Activated T-helper 17 cell treated with anti-CD3 and anti-CD28 coated beads, Interleukin-2, amount 50 U/mL, for 72 hours (primary cell): ENCODE measurements at regions not wholly inside any gene's neighbourhood (a gene's known extent, or its start where the extent isn't known, plus 50 kb on each side); places are given as distances from the start of the nearest gene placed in this dataset.
"Not testable (repeated sequence)": the region's sequence is repeated elsewhere in the genome, so short reads cannot be mapped to it uniquely, and the experiment has no call there.

ENCODE experiments used
- ATAC-seq: fragments of 150-1000 bp; cut with Tn5 transposase; replicated peaks from 2 replicates; pipeline ENCODE4 v1.10.0; 2021; ENCODE audit warnings: mild to moderate bottlenecking, moderate library complexity
- H3K27ac Mint-ChIP-seq: one replicate; pipeline ENCODE4 v1.8.0; 2022; ENCODE audit warnings: mixed read lengths
- H3K27me3 Mint-ChIP-seq: one replicate; pipeline ENCODE4 v1.8.0; 2022; ENCODE audit warnings: mixed read lengths
- H3K36me3 Mint-ChIP-seq: one replicate; pipeline ENCODE4 v1.8.0; 2022; ENCODE audit warnings: low read depth, mild to moderate bottlenecking, mixed read lengths
- H3K4me1 Mint-ChIP-seq: one replicate; pipeline ENCODE4 v1.8.0; 2022; ENCODE audit warnings: mixed read lengths
- H3K4me3 Mint-ChIP-seq: one replicate; pipeline ENCODE4 v1.8.0; 2022; ENCODE audit warnings: mild to moderate bottlenecking, mixed read lengths
- H3K9me3 Mint-ChIP-seq: one replicate; pipeline ENCODE4 v1.8.0; 2022; ENCODE audit warnings: mixed read lengths

DNA sequence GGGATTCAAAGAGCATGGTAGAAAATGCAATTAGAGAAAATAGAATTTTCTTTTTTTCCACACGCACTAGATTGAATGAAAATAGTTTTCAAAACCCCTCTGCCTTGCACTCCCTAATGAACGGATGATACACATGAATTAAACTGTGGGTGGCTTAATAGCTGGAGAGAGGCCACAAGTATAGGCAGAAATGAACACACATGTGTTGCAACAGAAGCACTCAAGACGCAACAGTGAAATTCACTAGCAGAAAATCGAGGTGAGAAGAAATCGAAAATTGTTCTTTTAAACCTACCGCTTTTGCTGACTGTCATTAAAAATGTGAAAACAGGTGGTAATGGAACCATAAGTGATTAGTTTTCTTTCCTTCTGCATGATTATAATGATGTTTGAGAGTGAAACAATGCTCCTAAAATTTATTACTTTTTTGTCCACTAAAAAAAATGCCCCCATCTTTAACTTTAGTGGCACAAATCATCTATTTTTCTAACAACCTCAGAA lies 59.3 kb upstream of the GPCPD1 start:
- H3K36me3 Mint-ChIP-seq, result no peaks in the 10 kb centered on the region
- no peak overlapping the region for H3K4me3 Mint-ChIP-seq
- no peak for ATAC-seq
- no peak overlapping the region for H3K27ac Mint-ChIP-seq
- H3K9me3 Mint-ChIP-seq, result no peaks in the 10 kb centered on the region
- peaks cover 6% of the 10 kb centered on the region for H3K4me1 Mint-ChIP-seq
- no peaks in the 10 kb centered on the region for H3K27me3 Mint-ChIP-seq

DNA sequence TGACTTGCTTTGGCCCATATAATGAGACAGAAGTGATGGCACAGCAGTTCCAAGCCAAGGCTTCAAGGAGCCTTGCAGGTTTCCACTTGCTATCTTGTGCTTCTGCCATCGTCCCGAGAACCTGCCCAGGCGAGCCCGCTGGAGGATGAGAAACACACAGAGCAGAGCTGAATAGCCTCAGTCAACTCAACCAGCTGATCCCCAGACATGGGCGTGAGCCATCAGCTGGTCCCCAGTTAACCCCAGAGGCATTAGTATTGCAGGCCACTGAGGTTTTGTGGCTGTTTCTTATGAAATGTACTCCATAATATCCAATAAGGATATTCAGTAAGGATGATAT lies 57.7 kb upstream of the GPCPD1 start:
- Mint-ChIP-seq H3K4me3 (no peak overlapping the region), H3K27me3 (no peaks in the 10 kb centered on the region), H3K9me3 (no peaks in the 10 kb centered on the region), H3K36me3 (no peaks in the 10 kb centered on the region), H3K4me1 (no peaks in the 10 kb centered on the region), H3K27ac (no peak overlapping the region)
- no peak for ATAC-seq

DNA sequence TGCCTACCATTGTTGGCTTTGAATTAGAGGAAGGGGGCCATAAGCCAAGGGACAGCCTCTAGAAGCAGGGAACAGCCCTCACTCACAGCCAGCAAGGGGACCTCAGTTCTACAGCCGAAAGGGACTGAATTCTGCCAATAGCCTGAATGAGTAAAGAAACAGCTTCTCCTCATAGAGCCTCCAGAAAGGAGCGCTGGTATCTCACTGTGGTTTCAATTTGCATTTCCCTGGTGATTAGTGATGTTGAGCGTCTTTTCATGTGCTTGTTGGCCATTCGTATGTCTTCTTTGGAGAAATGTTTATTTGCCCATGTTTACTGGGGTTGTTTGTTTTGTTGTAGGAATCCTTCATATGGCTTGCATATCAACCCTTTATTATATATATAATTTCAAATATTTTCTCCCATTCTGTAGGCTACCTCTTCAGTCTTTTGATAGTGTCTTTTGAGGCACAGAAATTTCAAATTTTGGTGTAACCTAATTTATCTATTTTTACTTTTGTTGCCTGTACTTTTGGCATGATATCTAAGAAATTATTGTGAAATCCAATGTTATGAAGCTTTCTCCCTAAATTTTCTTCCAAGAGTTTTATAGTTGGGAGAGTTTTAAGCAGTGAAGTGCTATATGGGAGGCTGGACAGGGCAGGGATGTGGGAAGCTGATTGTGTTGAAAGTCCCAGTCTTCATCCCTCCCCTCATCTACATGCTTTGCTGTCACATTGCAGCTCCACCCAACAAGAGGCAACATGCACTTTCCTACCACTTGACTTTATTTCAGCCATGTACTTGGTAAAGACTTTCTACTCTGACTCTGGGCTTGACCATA lies 57.1 kb upstream of the GPCPD1 start:
- Mint-ChIP-seq H3K4me1 (no peaks in the 10 kb centered on the region), H3K27ac (no peak overlapping the region), H3K9me3 (no peaks in the 10 kb centered on the region), H3K27me3 (no peaks in the 10 kb centered on the region), H3K4me3 (no peak overlapping the region), H3K36me3 (no peaks in the 10 kb centered on the region)
- ATAC-seq, result no peak

DNA sequence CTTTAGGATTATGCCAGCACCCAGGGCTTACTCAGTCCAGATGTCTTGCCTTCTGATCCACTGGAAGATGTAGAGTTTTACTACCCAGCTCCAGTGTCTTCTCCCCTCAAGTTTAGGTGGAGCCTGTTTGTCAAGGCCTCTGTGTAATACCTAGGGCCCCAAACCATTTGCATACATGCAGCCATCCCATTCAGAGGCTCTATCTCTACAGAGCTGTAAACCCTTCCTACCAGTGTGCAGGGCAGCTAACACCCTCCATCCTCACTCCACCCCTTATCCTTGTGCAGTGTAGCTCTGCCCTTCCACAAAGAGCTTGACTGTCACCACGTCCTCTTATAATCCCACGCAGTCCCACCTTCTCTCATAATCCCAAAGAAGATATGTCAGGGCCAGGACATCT lies 54.6 kb upstream of the GPCPD1 start:
- Mint-ChIP-seq H3K27ac (no peak overlapping the region), H3K9me3 (no peaks in the 10 kb centered on the region), H3K27me3 (no peaks in the 10 kb centered on the region), H3K36me3 (no peaks in the 10 kb centered on the region), H3K4me1 (no peaks in the 10 kb centered on the region), H3K4me3 (no peak overlapping the region)
- ATAC-seq, result no peak

DNA sequence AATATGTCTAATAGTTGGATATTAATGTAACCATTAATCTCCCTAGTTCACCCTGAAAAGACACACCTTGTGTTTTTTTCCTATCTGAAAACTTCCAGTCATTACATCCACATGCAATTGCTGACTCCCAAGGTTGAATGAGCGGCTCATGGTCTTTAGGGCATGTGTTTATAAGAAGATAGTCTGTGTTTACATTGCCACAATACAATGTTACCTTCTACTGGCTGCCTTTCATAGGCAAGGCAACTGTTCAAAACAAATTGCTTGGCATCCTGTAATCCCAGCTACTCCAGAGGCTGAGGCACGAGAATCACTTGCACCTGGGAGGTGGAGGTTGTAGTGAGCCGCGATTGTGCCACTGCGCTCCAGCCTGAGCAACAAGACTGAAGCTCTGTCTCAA lies 52.6 kb upstream of the GPCPD1 start:
- Mint-ChIP-seq H3K9me3 (no peaks in the 10 kb centered on the region), H3K27me3 (no peaks in the 10 kb centered on the region), H3K4me3 (no peak overlapping the region), H3K27ac (no peak overlapping the region), H3K36me3 (no peaks in the 10 kb centered on the region), H3K4me1 (no peaks in the 10 kb centered on the region)
- ATAC-seq, result no peak

DNA sequence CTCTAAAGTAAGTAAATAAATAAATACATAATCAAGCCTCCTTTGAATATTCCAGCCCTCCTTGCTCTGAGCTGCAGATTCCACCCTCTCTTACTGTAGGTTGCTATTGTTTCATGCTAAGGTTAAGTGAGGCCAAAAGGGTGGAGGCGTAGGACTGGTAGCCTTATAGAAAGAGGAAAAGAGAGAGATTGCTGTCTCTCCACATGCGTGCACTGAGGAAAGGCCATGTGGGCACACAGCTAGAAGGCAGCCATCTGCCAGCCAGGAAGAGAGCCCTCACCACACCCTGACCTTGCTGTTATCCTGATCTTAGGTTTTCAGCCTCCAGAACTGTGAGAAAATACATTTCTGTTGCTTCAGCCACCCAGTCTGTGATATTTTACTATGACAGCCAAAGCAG lies 52.0 kb upstream of the GPCPD1 start:
- Mint-ChIP-seq H3K4me3 (no peak overlapping the region), H3K36me3 (no peaks in the 10 kb centered on the region), H3K27me3 (no peaks in the 10 kb centered on the region), H3K9me3 (no peaks in the 10 kb centered on the region), H3K4me1 (no peaks in the 10 kb centered on the region), H3K27ac (no peak overlapping the region)
- no peak for ATAC-seq

DNA sequence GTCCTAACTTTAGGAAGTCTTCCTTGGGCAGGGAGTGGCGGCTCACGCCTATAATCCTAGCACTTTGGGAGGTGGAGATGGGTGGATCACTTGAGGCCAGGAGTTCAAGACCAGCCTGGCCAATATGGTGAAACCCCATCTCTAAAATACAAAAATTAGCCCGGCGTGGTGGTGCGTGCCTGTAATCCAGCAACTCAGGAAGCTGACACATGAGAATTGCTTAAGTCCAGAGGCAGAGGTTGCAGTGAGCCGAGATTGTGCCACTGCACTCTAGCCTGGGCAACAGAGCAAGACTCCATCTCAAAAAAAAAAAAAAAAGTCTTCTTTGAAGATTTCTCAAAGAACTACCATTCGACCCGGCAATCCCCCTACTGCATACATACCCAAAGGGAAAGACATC lies 50.0 kb upstream of the GPCPD1 start:
- not testable (repeated sequence) for H3K4me1 Mint-ChIP-seq, H3K36me3 Mint-ChIP-seq, H3K4me3 Mint-ChIP-seq, H3K27me3 Mint-ChIP-seq, H3K9me3 Mint-ChIP-seq, ATAC-seq, H3K27ac Mint-ChIP-seq
